Islet precursor cell (in vitro differentiated cells): ENCODE measurements at regions not wholly inside any gene's neighbourhood (a gene's known extent, or its start where the extent isn't known, plus 50 kb on each side); places are given as distances from the start of the nearest gene placed in this dataset.

Source experiments
- DNase-seq: peaks from one replicate; pipeline ENCODE4 v3.0.0-alpha.2; 2018

GRCh38 chr11:24311974-24312373, 184.9 kb upstream of the LUZP2 start:
- DNase-seq, result no peak

GRCh38 chr11:24312464-24313238, 184.2 kb upstream of the LUZP2 start:
- DNase-seq, result no peak

- no peak for DNase-seq
Measured at GRCh38 chr11:24321229-24321628, 175.6 kb upstream of the LUZP2 start.

GRCh38 chr11:24324211-24324610, 172.6 kb upstream of the LUZP2 start:
- DNase-seq, result no peak

GRCh38 chr11:24344222-24344621, 152.6 kb upstream of the LUZP2 start:
- DNase-seq, result no peak

- DNase-seq, result no peak
Measured at GRCh38 chr11:24348908-24349307, 147.9 kb upstream of the LUZP2 start.

- DNase-seq, result no peak
Measured at GRCh38 chr11:24351179-24351578, 145.7 kb upstream of the LUZP2 start.

- no peak for DNase-seq
Measured at GRCh38 chr11:24356501-24356900, 140.4 kb upstream of the LUZP2 start.

GRCh38 chr11:24357620-24358410, 139.0 kb upstream of the LUZP2 start:
- peak; percentile 47 for DNase-seq

GRCh38 chr11:24372491-24372890, 124.4 kb upstream of the LUZP2 start:
- DNase-seq, result no peak

- no peak for DNase-seq
Measured at GRCh38 chr11:24373516-24373915, 123.3 kb upstream of the LUZP2 start.

GRCh38 chr11:24375351-24375750, 121.5 kb upstream of the LUZP2 start:
- DNase-seq, result no peak

GRCh38 chr11:24375931-24376330, 120.9 kb upstream of the LUZP2 start:
- no peak for DNase-seq

GRCh38 chr11:24383137-24383536, 113.7 kb upstream of the LUZP2 start:
- no peak for DNase-seq

GRCh38 chr11:24384240-24384639, 112.6 kb upstream of the LUZP2 start:
- DNase-seq, result no peak

- DNase-seq, result no peak
Measured at GRCh38 chr11:24386546-24387397, 110.1 kb upstream of the LUZP2 start.

- no peak for DNase-seq
Measured at GRCh38 chr11:24389575-24389974, 107.3 kb upstream of the LUZP2 start.

GRCh38 chr11:24390016-24390415, 106.8 kb upstream of the LUZP2 start:
- DNase-seq, result no peak

GRCh38 chr11:24390762-24391161, 106.1 kb upstream of the LUZP2 start:
- no peak for DNase-seq

GRCh38 chr11:24391167-24391566, 105.7 kb upstream of the LUZP2 start:
- no peak for DNase-seq

- DNase-seq, result no peak
Measured at GRCh38 chr11:24400059-24400665, 96.7 kb upstream of the LUZP2 start.

- no peak for DNase-seq
Measured at GRCh38 chr11:24406389-24406788, 90.5 kb upstream of the LUZP2 start.

- no peak for DNase-seq
Measured at GRCh38 chr11:24406980-24407379, 89.9 kb upstream of the LUZP2 start.
